Esophagus (tissue), 2 donors: ENCODE measurements at regions not wholly inside any gene's neighbourhood (a gene's known extent, or its start where the extent isn't known, plus 50 kb on each side); places are given as distances from the start of the nearest gene placed in this dataset.

Experiments used
- H3K27ac ChIP-seq, 2 donors: one replicate each; pipeline ENCODE4 v1.5.1; 2013; ENCODE audit warnings: low read depth in 2 of 2, mild to moderate bottlenecking in 2 of 2, inconsistent platforms in 1 of 2, low read length in 1 of 2, moderate library complexity in 1 of 2
- H3K27me3 ChIP-seq, 2 donors: one replicate each; pipeline ENCODE4 v1.6.1; 2013; ENCODE audit warnings: low read length in 2 of 2, control low read depth in 1 of 2, mild to moderate bottlenecking in 1 of 2; ENCODE audit not compliant: insufficient read depth in 2 of 2, control insufficient read depth in 1 of 2
- H3K36me3 ChIP-seq, 2 donors: one replicate each; pipeline ENCODE4 v1.6.1; 2013; ENCODE audit warnings: low read length in 1 of 2; ENCODE audit not compliant: control insufficient read depth in 2 of 2, insufficient read depth in 2 of 2
- H3K4me1 ChIP-seq, 2 donors: one replicate each; pipeline ENCODE4 v1.6.1; 2013; ENCODE audit warnings: low read length in 1 of 2; ENCODE audit not compliant: control insufficient read depth in 2 of 2, insufficient read depth in 2 of 2
- H3K4me3 ChIP-seq, 2 donors: one replicate each; pipeline ENCODE4 v1.5.1; 2013; ENCODE audit warnings: low read length in 2 of 2, mild to moderate bottlenecking in 2 of 2, low read depth in 1 of 2, moderate library complexity in 1 of 2
- H3K9me3 ChIP-seq, 2 donors: one replicate each; pipeline ENCODE4 v1.6.1; 2013; ENCODE audit warnings: mild to moderate bottlenecking in 2 of 2, low read depth in 1 of 2, low read length in 1 of 2, moderate library complexity in 1 of 2; ENCODE audit not compliant: control insufficient read depth in 2 of 2, insufficient read depth in 1 of 2
- WGBS, 2 donors: extraction: QIAGEN DNeasy Blood & Tissue Kit; methylation state at CpG; one replicate each; pipeline ENCODE4 v1.1.7; 2013; 5-methylcytosine and 5-hydroxymethylcytosine counted together
- donor health status: healthy with polysubstance abuse.
- donor health status: Bipolar disorder and iron deficiency.

- WGBS, 2 donors: 92 to 93% methylated on average over 3 of the region's 3 CpGs
- no peak overlapping the region for H3K4me3 ChIP-seq
- H3K4me1 ChIP-seq: no peaks in the 10 kb centered on the region
- no peak overlapping the region for H3K27ac ChIP-seq
- no peaks in the 10 kb centered on the region for H3K9me3 ChIP-seq
- H3K27me3 ChIP-seq: no peaks in the 10 kb centered on the region
- H3K36me3 ChIP-seq: no peaks in the 10 kb centered on the region
Measured at GRCh38 chr6:109260701-109261100, 121.6 kb downstream of the CD164 start.

- Histone ChIP-seq H3K36me3 (no peaks in the 10 kb centered on the region), H3K27ac (no peak overlapping the region), H3K27me3 (no peaks in the 10 kb centered on the region), H3K4me1 (no peaks in the 10 kb centered on the region), H3K4me3 (no peak overlapping the region), H3K9me3 (no peaks in the 10 kb centered on the region)
- WGBS, 2 donors: 98 to 100% methylated on average over 2 of the region's 2 CpGs
Measured at GRCh38 chr6:109260126-109260525, 122.1 kb downstream of the CD164 start.

- no peaks in the 10 kb centered on the region for H3K27me3 ChIP-seq
- no peaks in the 10 kb centered on the region for H3K4me1 ChIP-seq
- H3K9me3 ChIP-seq: no peaks in the 10 kb centered on the region
- H3K27ac ChIP-seq: no peak overlapping the region
- no peak overlapping the region for H3K4me3 ChIP-seq
- WGBS, 2 donors: 78 to 90% methylated on average over 2 of the region's 2 CpGs
- H3K36me3 ChIP-seq: no peaks in the 10 kb centered on the region
Measured at GRCh38 chr6:109258129-109258528, 124.1 kb downstream of the CD164 start.

- Histone ChIP-seq H3K4me3 (no peak overlapping the region), H3K36me3 (no peaks in the 10 kb centered on the region), H3K27ac (no peak overlapping the region), H3K4me1 (no peaks in the 10 kb centered on the region), H3K27me3 (no peaks in the 10 kb centered on the region), H3K9me3 (no peaks in the 10 kb centered on the region)
- WGBS, 2 donors: 90 to 93% methylated on average over 2 of the region's 2 CpGs
Measured at GRCh38 chr6:109257494-109257893, 124.8 kb downstream of the CD164 start.

- 51 to 71% methylated on average over 4 of the region's 4 CpGs for WGBS, 2 donors
Measured at GRCh38 chr6:109255946-109256640, 126.2 kb downstream of the CD164 start.

GRCh38 chr6:109255087-109255486 is 127.2 kb downstream of the CD164 start:
- Histone ChIP-seq H3K27me3 (no peaks in the 10 kb centered on the region), H3K9me3 (no peaks in the 10 kb centered on the region), H3K27ac (no peak overlapping the region), H3K4me1 (no peaks in the 10 kb centered on the region), H3K36me3 (no peaks in the 10 kb centered on the region), H3K4me3 (no peak overlapping the region)
- WGBS, 2 donors: 87 to 89% methylated on average over 5 of the region's 5 CpGs

More at GRCh38 chr6:109255946-109256640, 126.2 kb downstream of the CD164 start:
- no peaks in the 10 kb centered on the region for H3K9me3 ChIP-seq
- H3K4me3 ChIP-seq: no peak overlapping the region
- no peaks in the 10 kb centered on the region for H3K36me3 ChIP-seq
- H3K27ac ChIP-seq: no peak overlapping the region
- H3K4me1 ChIP-seq: no peaks in the 10 kb centered on the region
- H3K27me3 ChIP-seq: no peaks in the 10 kb centered on the region

- Histone ChIP-seq H3K27ac (no peak overlapping the region), H3K27me3 (no peaks in the 10 kb centered on the region), H3K4me3 (no peak overlapping the region), H3K4me1 (no peaks in the 10 kb centered on the region), H3K9me3 (no peaks in the 10 kb centered on the region), H3K36me3 (no peaks in the 10 kb centered on the region)
Measured at GRCh38 chr6:109253366-109253765, 128.9 kb downstream of the CD164 start.

- 43 to 46% methylated on average over 3 of the region's 3 CpGs for WGBS, 2 donors
- no peaks in the 10 kb centered on the region for H3K4me1 ChIP-seq
- no peak overlapping the region for H3K27ac ChIP-seq
Measured at GRCh38 chr6:109252261-109253041, 129.8 kb downstream of the CD164 start.

GRCh38 chr6:109251839-109252238 is 130.4 kb downstream of the CD164 start:
- Histone ChIP-seq H3K27me3 (no peaks in the 10 kb centered on the region), H3K9me3 (no peaks in the 10 kb centered on the region), H3K36me3 (no peaks in the 10 kb centered on the region), H3K4me1 (no peaks in the 10 kb centered on the region), H3K27ac (no peak overlapping the region), H3K4me3 (no peak overlapping the region)

More at GRCh38 chr6:109252261-109253041, 129.8 kb downstream of the CD164 start:
- Histone ChIP-seq H3K36me3 (no peaks in the 10 kb centered on the region), H3K4me3 (no peak overlapping the region), H3K27me3 (no peaks in the 10 kb centered on the region), H3K9me3 (no peaks in the 10 kb centered on the region)
